HG02588 (cell line): ENCODE measurements at regions not wholly inside any gene's neighbourhood (a gene's known extent, or its start where the extent isn't known, plus 50 kb on each side); places are given as distances from the start of the nearest gene placed in this dataset.

ENCODE experiments used
- ATAC-seq: cut with Tn5 transposase; IDR thresholded peaks from one replicate; pipeline ENCODE4 v1.9.1; 2021; ENCODE audit warnings: mild to moderate bottlenecking, moderate library complexity; ENCODE audit not compliant: unreplicated experiment

DNA sequence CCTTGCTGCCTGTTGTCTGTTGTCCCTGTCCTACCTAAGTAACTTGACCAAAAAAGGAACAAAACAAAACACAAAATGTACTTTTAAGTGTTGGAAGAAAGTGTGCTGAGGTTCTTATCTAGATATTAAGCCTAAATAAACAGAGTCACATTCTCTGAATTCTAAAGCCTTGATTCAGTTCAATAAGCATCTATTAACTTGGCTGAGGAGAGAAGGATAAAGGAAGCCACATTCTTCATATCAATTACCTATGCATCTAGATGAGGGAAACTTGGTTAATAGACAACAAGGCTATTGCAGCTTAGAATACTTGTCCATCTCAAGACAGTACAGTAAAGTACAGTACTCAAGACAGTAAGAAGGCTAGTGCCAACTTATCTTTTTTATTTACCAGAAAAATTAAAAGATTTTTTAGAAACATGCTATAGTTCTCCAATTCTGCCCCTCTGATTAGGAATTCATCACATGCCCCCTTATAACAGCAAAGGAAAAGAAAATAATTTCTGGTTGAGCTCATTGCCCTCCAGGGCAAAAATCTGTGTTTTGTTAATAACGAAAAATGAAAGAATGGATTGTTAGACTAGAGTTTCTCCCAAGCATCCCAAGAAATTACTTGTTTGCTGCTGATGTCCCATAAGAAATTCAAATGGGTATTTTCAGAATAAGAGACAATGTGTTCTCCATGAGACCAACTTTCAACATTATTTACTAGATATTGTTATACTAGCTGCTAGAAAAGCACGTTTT, 546.5 kb upstream of the SEMA3D start:
- no peak for ATAC-seq

DNA sequence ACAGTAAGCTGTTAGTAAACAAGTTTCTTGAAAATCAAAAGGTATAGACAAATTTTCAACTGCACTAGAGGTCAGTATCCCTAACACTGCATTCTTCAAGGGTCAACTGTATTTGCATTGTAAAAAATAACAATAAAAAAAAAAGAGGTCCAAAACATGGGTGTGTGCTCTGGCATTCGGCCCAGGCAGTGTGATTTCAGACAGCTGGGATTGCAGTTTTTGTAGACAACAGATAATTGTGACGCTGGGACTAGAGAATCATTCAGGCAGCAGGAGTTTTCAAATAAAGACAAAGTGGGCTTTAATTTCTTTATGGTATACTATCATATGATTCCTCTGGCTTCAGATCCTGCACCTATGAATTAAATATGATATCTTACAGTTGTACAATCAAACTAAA, 543.2 kb upstream of the SEMA3D start:
- no peak for ATAC-seq

DNA sequence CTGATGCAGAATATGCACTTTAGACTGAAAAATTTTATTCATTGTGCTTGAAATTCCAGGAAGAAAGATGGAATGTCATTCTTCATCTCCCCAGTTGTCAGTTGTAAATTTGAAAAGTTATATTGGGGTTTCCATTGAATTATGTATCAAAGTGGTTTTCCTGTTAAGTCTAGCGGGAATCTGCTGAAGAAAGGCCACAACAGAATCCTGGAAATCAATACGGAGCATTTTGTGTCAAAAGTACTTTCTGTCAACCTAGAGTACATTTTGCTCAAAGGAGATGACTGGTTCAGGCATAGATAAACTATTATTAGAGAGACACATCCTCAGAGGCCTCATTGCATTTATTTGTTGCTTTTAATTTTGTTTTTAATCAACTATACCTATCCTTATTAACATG, 538.2 kb upstream of the SEMA3D start:
- ATAC-seq = no peak

DNA sequence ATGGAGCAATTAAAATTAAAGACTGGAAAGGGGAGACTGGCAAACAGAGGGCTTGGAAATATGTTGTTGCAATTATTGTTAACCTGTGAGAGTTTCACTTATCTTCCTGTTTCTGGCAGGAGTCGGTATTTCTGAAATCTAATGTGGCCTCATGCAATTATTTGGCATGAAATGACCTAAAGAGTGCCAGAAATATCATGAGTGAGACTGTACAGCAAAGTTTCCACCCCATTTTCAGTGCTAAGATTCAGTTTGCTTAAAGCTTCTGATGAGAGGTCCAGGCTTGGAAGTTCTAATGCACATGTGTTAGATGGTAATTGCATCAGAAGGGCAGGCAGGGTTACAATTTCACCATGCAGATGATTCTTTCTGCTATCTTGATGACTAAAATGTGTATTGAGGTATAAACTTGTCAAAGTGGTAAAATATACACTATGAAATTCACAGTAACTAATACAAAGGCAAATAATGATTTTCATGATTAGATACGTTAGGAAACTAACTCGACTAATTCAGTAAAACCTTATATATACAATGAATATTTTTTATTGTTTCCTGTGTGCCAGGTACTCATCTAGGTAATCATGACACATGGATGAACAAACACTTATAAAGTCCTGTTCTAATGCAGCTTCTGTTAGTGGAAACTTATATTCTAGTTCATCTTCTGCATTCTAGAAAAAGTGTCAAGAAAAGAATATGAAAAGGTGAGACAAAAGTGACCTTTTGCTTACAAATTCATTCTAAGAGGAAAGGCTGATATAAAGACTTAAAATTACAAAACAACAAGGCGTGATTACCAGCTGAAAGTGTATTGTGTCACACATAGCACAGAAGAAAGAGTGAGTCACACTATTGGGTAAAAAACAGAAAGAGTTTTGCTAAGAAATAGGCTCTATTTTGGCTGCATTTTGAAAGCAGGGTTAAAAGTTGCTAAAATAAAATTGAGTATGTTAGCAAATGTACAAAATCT, 533.4 kb upstream of the SEMA3D start:
- ATAC-seq = no peak

DNA sequence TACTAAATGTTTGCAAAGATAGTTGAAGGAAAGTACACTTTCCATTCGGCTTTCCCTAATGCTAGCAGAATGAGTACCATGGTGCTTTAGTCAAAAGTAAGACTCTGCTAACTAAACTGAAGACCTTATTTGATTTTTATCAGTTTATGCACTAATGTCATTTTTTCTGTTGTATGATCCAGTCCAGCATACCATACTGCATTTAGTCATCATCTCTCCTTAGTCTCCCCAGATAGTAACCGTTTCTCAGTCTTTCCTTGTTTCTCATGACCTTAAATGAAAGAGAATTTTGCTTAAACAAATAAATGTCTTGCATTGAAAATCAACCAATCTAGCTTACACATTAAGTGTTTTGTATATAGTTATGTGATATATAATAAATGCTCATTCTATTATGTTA, 529.5 kb upstream of the SEMA3D start:
- ATAC-seq = no peak

DNA sequence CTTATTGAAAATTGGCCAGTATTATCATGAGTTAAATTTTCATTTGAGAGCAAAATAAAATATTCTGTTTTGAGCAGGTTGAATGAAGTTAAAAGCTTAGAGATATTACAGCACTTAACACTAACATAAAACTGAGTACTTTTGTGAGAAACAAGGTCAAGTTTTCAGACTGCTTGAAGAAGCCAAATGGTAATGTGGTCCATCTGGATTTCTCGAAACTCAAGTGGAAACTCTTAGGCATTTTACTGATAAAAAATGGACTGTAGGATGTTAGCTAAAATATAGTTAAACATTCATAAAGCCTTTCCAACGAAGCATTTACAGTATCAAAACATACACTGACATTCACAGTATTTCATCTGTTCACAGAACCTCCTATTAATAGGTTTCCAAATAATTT, 528.1 kb upstream of the SEMA3D start:
- no peak for ATAC-seq

DNA sequence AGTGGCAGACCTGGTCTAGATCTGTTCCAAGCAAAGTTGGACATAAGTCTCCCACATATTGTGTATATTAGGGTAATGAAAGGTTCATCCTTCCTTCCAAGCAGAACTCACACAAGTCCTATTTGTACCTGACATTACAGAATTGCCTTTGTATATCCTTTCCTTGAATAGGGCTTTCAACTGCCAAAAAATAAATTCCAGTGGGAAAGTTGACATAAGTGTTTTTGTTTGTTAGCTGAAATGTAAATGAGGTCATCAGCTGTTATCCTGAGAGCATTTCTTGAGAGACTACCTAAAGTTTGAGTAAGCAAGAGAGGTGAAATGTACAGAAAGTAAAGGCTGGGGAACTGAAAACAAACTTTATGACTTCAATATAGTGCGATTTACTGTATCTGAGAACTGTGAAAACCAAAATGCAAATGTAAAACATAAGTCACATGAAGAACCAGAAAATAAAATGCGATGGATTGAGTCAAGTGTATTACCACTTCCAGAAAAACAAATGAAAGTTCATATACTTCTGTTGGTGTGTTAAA, 527.3 kb upstream of the SEMA3D start:
- no peak for ATAC-seq

DNA sequence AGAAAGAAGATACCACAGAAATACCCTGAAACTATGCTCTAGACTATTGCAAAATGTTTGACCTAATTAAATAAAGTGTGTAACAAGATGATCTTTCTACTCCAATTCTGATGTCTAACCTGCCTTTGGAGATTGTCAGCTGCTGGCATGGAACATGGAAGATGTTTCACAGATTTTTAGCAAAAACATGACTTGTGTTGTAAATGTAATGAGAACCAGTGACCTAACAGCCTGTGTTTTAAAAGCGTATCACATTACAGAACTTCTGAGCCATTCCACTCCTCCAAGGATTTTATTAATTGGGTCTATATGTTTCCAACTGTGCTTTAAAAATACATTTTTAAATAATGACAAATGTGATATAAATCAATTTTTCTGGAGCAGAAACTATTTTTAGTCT, 526.3 kb upstream of the SEMA3D start:
- no peak for ATAC-seq

DNA sequence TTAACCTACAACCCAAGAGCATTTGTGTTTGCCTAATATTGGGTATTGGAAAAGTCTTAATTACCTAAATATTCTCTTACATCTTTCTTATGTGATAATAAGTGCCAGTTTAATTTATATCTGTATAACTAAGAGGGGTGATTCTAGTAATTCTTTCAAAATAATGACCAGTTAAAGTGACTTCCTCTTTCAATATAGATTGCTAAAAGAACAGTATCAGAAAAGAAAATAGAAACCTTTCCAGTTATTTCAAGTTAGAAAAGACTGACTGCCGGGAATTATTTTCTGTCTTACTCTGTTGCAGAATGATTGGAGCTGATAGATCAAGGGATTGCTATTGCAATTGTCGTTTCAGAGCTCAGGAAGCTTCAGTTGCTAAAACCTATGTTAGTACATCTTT, 525.0 kb upstream of the SEMA3D start:
- no peak for ATAC-seq

DNA sequence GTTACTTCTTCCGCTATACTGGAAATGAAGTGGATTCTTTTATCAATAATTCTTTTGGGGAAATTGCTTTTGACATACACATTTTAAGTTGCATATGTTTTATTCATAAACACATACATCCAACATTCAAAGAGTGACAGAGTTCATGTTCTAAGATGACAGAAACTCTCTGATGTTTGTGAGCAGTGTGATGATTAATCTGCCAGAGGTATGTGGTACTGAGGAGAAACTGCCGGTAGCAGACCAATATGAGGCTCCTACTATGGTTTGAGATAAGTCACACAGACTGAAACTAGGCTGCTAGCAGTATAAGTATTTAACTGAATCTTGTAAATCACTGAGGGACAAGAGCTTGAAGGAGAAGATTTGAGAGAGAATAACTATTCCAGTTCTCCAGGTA, 524.1 kb upstream of the SEMA3D start:
- no peak for ATAC-seq

DNA sequence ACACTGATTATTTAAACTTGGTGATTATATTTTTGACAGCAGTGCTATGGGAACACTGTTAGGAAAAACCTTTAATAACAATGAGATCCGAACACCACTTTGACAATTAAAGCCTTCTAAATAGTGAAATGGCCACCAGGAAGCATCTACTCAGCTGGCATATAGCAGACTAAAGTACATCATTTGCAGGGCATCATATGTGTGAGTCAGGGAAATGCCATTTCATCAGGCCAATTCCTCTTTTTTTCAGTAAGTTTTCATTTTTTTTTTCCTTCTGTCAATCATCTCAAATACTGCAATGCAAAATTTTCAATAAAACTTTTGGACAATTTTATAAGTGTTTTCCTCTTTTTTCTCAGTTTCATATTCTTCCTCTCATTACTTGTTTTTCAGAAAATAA, 521.4 kb upstream of the SEMA3D start:
- no peak for ATAC-seq

DNA sequence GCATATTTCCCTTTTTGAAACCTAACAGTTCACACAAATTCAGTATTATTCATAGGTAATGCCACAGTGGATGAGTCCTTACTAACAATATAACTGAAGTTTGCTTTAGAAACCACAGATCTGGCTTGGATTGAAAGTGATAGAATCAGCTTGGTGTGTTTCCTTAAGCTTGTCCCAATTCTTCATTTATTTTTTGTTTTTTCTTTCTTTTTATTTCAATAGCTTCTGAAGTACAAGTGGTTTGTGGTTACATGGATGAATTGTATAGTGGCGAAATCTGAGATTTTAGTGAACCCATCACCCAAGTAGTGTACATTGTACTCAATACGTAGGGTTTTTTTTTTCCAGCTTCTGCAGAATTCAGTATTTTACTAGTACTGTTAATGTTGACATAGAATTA, 518.2 kb upstream of the SEMA3D start:
- no peak for ATAC-seq

DNA sequence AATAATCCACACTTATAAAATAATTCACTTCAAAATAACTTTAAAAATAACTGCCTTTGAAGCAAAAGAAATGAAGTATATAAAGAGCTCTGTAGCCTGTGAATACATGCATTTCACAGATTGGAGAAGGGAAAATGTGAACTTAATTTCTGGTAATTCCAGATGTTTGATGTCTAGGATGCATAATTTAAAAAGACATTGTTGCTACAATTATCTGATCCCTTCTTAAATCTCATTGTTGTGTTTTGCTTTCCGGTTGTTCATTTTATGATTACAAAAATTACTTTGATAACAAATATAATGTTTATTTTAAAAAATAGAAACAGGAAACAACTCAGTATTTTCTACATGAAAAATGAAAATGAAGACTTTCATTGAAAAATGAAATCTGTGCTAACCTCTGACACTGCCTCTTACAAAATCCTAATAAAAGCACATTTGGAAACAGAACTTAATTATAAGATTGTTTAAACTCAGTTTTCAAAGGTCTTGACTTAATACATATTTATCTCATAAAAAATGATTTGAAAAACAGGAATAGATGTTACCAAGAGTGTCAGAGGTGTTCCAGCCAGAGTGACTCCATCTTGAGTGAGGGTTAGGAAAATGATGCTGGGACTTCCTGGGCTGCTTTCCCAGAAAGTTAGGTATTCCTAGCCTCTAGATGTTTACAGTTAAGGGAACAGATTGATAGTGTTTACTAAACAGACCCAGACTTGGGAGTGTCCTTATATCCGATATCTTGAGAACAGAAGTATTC, 516.6 kb upstream of the SEMA3D start:
- ATAC-seq = no peak

DNA sequence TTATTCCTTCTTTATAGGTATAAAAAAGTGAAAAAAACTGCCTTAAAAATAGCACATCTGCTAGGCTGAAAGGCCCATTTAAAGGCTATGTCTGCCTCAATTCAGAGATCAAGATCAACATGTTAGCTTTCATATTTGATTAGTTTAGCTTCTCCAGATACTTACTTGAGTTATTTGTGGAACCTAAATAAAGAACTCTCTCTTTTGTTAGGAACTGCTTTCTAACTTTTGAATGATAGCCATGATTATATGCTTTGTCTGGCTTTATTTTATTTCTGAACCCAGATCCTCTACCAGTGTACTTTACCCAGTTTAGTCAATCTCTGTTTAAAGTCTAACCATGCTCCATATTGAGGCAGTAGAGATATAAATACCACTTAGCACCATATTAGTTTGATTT, 515.5 kb upstream of the SEMA3D start:
- no peak for ATAC-seq

DNA sequence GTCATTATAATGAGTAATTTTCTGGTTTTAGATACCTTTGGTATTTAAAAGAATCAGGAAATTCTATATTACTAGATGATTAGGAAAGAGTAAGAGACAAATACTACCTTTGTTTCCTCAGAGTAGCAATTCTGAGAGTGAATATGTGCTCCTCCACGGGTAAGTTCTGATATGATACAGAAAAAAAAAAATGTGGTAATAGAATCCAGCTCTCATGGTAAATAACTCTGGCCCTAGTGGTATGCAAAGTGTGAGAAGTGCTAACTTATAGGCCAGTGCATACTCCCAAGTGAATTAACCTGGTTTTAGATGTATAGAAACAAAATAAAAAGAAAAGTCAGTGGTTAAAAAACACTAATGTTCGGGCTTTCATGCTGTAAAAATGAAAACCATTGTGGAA, 512.6 kb upstream of the SEMA3D start:
- no peak for ATAC-seq

DNA sequence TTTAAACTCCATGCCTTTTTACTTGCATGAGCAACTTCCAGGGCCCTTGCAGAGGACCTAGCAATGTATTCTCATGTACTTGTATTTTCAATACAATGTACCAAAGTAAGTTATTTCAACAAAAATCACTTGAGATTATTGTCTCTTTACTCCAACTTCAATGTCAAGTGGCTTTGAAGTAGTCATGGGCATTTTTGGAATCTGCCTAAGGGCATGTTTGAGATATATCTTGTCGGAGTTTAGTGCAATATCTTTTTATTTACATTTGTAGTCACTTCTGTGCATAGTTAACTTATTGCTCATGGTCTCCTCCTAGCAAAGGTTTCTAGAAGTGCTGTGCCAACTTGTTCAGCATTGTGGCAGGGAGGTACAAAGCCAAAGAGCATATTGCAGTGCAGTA, 508.7 kb upstream of the SEMA3D start:
- no peak for ATAC-seq

DNA sequence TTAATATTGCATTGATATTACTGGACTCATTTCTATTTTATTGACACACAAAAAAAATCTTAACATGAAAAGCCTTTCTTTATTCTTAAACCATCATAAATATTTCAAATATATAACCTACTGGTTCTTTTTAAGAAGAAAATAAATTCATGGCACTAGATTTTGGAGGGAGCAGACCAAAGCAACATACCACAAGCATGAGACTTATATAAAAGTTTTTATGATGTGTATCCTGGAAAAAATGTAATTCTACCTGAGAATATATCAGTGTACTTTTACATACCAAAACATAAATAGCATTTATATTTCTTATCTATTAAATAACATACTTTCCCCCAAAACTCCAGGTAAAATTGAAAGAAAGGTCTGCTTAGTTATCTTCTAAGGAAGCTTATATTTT, 508.2 kb upstream of the SEMA3D start:
- no peak for ATAC-seq

DNA sequence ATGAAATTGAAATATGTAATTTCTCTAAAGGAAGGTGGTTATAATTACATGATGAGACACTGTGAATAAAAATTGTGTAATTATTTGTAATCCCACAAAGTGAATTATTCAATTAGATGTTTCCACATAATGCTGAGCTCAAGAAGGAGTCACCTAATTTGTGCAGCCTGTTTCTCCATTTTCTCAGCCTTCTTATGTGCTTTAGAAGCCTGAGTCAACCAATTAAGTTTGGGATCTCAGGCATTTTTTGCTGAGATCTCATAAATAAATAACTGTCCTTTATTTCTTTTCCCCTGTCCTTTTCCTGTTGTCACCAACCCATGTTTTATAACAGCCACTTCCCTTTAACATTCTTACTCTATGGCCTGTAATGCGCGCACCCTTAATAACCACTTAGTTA, 506.5 kb upstream of the SEMA3D start:
- no peak for ATAC-seq

DNA sequence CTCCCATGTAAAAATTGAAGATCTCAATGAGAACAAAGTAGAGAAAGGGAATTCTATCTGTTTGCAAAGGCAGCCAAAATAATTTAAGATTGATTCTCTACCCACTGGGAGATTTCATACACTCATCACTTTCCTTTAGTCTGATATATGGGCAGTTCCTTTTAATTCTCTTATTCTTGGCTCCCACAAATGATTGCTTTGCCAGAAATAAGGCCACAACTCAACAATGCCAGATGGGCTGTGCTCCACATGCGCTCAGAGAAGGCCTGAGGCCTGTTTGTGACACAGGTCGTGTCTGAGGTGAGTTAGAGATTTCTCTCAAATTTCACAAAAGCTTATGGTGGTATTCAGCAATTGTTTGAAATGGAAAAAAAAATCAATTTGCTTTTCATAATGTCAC, 501.9 kb upstream of the SEMA3D start:
- no peak for ATAC-seq

DNA sequence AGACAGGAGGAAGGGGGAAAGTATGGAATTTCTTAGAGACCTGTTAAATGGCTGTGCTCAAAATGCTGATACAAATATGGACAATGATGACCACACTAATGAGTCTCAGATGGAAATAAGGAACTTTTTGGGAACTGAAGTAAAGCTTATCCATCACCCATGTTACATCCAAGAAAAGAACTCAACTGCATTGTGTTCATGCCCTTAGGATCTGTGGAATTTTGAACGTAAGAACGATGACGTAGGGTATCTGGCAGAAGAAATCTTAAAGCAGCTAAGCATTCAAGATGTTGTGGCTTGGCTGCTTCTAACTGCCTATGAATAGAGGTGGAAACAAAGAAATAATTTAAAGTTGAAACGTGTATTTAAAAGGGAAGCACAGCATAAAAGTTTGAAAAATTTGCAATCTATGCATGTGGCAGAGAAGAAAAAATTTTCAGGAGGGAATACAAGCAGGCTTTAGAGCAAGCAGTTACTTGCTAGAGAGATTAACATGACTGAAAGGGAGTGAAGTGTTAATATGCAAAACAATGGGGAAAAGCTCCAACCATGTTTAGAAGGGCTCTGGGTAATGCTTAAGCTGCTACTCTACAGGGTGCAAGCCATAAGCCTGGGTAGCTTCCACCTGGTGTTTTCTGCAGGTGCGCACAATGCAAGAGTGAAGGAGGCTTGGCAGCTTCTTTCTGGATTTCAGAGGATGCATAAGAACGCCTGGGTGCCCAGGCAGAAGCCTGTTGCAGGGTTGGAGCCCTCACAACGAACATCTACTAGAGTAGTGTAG, 499.7 kb upstream of the SEMA3D start:
- no peak for ATAC-seq
